GM19035 (cell line): ENCODE measurements at regions not wholly inside any gene's neighbourhood (a gene's known extent, or its start where the extent isn't known, plus 50 kb on each side); places are given as distances from the start of the nearest gene placed in this dataset.
"Not testable (repeated sequence)": the region's sequence is repeated elsewhere in the genome, so short reads cannot be mapped to it uniquely, and the experiment has no call there.

Experiments
- ATAC-seq: cut with Tn5 transposase; IDR thresholded peaks from one replicate; pipeline ENCODE4 v1.9.1; 2021; ENCODE audit not compliant: unreplicated experiment

- ATAC-seq: no peak
These were observed 139.1 kb downstream of the AHR start for GRCh38 chr7:17437586-17437985.

GRCh38 chr7:17440025-17440784 lies 141.8 kb downstream of the AHR start:
- ATAC-seq: not testable (repeated sequence)

DNA sequence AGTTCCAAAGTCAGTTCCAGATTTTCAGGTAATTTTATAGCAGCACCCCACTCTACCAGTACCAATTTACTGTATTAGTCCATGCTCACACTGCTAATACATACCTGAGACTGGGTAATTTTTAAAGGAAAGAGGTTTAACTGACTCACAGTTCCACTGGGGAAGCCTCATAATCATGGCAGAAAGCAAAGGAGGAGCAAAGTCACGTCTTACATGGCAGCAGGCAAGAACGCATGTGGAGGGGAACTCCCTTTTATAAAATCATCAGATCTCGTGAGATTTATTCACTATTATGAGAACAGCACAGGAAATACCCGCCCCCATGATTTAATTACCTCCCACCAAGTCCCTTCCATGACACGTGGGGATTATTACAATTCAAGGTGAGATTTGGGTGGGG lies 142.4 kb downstream of the AHR start:
- ATAC-seq: no peak

DNA sequence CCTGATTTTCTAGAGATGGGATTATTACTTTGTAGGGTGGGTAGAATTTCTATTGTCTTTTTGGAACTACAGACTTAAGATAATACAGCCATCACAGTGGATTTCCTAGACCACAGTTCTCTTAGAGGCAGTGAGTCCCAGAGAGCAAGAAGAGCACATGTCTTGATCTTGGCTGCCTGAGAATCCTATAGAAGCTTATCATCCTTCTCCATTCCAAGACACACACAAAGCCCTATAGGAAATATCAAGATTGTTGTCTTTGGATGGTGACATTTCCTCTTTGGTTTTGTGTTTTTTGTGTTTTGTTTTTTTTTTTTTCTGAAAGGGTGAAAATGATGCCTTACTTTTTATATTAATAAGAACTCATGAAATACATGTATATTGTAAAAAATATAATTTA lies 143.1 kb downstream of the AHR start:
- ATAC-seq: no peak

GRCh38 chr7:17444151-17444550 lies 145.7 kb downstream of the AHR start:
- no peak for ATAC-seq

- ATAC-seq: no peak
These were observed 146.2 kb downstream of the AHR start for GRCh38 chr7:17444673-17445072.

- no peak for ATAC-seq
These were observed 147.9 kb downstream of the AHR start for GRCh38 chr7:17446340-17446739.

- no peak for ATAC-seq
These were observed 149.5 kb downstream of the AHR start for GRCh38 chr7:17447728-17448478.

DNA sequence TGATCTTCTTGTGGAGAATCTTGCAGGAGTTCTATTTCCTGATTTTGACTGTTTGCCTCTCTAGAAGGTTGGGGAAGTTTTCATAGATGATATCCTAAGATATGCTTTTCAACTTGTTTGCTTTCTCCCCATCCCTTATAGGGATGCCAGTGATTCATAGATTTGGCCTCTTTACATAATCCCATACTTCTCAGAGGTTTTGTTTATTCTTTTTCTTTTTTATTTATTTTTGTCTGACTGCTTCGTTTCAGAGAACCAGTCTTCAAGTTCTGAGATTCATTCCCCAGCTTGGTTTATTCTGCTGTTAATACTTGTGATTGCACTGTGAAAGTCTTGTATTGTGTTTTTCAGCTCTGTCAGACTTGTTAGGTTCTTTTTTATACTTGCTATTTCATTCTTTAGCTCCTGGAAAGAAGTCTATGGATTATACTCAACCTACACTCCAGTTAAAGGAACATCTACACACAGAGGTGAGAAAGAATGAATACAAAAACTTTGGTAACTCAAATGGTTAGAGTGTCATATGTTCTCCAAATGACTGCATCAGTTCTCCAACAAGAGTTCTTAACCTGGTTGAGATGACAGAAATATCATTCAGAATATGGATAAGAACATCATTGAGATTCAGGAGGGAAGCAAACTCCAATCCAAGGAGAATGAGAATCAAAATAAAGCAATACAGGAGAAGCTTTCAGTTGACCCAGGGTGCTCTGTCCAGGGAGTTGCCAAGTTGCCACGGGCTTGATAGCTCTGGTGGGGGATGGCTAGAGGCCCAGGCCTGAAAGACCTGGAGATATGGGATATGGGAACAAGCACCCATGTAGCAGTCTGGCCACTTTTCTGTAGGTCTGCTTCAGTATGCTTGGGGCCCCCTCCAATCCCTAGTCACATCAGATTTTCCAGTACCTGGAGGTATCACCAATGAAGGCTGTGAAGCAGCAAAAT lies 150.3 kb downstream of the AHR start:
- ATAC-seq: no peak

DNA sequence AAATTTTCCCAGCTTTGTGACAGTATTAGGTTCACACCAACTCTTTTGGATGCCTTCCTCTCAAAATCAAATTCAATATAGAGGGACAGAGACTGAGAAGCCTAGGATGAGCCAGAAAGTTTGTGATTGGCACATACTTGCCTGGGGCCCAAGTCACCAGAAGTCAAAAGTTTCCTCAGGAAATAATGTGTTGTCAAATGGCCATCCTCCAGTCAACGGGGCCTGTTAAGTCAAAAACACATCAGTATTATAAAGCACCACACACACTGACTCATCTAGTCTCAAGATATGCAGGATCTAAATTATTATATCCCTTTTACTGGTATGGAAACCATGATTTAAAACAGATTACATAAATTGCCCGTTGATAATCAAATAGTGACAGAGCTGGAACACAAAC lies 158.1 kb downstream of the AHR start:
- ATAC-seq: no peak

DNA sequence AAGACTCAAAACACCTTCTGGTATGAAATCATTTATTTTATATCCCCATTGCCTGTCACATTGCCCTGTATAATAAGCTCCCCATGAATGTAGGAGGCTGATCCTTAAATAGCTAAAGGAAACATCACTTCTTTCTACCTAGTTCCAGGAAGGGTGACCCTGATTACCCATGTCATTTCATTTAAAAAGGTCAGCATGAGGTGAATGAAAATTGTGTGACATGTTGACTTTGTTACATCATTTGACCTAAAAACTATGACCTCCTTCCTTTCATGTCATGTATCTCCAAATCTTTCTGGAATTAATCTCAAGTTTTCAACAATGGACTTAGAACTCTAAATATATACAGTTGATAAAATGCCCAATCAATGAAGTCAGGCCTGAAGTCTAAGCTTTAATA lies 161.5 kb downstream of the AHR start:
- no peak for ATAC-seq

DNA sequence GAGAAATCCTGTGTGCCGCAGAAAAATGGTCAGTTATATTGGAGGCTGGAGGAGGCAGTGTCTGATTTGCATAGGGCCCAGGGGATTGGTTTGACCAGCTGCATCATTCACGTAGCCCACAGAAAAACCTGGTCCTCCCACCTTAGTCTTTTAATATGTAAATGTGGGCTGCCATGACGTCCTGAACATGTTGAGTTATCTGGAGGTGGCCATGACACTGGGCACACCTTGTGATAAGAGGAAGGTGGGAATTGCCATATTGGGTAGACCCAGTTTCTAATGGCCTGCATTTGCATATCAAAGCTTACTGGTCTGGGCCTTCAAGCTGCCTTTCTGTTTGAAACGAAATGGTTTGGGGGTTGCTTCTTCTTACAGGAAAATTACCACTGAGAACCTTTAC lies 162.2 kb downstream of the AHR start:
- ATAC-seq: no peak

DNA sequence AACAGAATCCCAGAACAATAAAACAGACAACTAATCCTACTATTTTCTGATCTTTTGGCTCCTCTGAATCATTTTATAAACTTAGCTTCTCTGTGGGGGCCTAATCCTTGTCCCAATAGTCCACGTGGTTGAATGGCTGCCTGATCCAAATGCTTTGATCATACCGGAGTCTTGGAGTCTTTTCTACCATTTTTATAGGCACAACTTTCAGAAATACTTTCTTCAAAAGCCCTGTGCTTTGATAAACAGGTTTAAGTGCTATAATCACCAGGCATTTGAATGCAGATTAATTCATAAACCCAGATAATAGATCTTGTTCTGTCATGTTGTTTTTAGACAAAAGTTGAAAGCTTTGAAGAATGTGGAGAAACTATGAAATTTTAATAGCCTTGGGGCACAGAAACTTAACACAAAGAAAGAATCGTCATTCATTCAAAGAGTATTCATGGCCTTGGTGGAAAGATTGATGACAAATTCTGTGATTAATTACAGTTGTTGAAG lies 163.7 kb downstream of the AHR start:
- ATAC-seq: no peak

- ATAC-seq: no peak
These were observed 165.1 kb downstream of the AHR start for GRCh38 chr7:17463511-17464085.

DNA sequence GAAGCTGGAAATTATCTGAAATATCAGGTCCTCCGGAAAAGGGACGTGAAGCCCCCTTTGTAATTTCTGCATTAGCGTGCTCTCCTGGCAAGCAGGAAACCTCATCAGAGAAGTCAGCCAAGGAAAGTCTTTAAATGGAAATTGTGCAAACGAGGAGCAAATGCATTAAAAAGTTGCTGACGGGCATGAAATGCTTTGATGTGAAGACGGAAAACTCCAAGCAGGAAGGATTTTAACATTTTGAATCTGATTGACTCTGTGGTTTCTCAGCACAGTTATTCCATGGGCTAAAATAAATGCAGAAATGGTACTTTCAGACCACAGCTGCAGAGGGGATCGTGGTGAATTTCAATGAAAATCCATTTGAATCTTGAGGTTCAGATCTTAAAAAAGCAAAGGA lies 167.8 kb downstream of the AHR start:
- ATAC-seq: no peak

- ATAC-seq: no peak
These were observed 169.0 kb downstream of the AHR start for GRCh38 chr7:17467386-17467945.

DNA sequence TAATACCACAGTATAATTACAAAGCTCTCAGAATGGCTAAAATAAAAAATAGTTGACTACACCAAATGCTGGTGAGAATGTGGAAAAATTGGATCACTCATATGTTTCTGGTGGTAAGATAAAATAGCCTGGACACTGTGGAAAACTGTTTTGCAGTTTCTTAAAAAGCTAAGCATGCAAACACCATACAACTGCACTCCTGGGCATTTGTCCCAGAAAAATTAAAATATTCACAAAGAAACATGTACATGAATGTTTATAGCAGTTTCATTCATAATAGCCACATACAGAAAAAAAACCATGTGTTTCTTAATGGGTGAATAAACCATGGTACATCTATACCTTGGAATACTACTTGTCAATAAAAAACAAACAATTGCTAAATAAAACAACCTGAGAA lies 172.9 kb downstream of the AHR start:
- no peak for ATAC-seq

DNA sequence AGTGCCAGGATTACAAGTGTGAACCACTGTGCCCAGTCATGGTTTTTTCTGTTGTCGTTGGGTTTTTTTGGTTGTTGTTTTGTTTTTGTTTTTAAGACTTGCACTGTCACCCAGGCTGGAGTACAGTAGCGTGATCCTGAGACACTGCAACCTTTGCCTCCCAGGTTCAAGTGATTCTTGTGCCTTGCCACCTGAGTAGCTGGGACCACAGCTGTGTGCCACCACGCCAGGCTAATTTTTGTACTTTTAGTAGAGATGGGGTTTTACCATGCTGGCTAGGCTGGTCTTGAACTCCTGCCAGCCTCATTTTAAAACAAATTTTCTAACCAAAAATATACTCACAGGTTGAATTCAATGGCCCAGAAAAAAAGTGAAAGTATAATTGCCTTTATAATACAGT lies 174.1 kb downstream of the AHR start:
- no peak for ATAC-seq

DNA sequence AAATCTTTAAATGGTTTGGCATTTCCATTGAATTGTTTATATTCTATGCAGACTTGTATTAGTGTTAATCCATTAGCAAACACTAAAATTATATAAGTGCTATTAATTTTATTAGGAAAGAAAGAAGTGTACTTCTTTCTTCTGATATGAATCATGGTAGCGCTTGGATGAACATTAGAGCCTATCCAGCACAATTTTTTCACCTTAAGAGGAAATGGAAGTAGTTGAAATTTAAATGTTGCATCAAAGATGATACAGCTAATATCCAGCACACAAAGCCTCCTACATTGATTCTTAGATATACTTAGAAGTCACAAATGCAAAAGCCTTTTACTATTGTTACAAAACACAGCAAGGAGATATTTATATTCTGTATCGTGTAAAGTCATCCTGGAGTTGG lies 174.5 kb downstream of the AHR start:
- no peak for ATAC-seq

GRCh38 chr7:17474724-17475344 lies 176.4 kb downstream of the AHR start:
- ATAC-seq: no peak
